Upper lobe of right lung (tissue), 1 donor: ENCODE measurements at regions not wholly inside any gene's neighbourhood (a gene's known extent, or its start where the extent isn't known, plus 50 kb on each side); places are given as distances from the start of the nearest gene placed in this dataset.
A peak's percentile ranks its signal among the peaks of the same experiment; 100 is the strongest.

Experiments used
- ATAC-seq: fragments of 200-7000 bp; cut with Tn5 transposase; one replicate; pipeline ENCODE4 v1.9.1; 2020; ENCODE audit warnings: mild to moderate bottlenecking, moderate library complexity
- DNase-seq: peaks from one replicate; pipeline ENCODE4 v3.0.0-alpha.2; 2020
- H3K27ac ChIP-seq: fragments of 200-600 bp; one replicate; pipeline ENCODE4 v1.8.0; 2022
- H3K27me3 ChIP-seq: fragments of 200-600 bp; one replicate; pipeline ENCODE4 v1.8.0; 2022; ENCODE audit warnings: mild to moderate bottlenecking
- H3K36me3 ChIP-seq: fragments of 200-600 bp; one replicate; pipeline ENCODE4 v1.8.0; 2022
- H3K4me1 ChIP-seq: fragments of 200-600 bp; one replicate; pipeline ENCODE4 v1.8.0; 2022
- H3K4me3 ChIP-seq: fragments of 200-600 bp; one replicate; pipeline ENCODE4 v1.8.0; 2022; ENCODE audit warnings: mild to moderate bottlenecking
- H3K9me3 ChIP-seq: fragments of 200-600 bp; one replicate; pipeline ENCODE4 v1.8.0; 2022
- intact Hi-C: fragments of 100-400 bp; cut with DNase I; formaldehyde crosslinking; loops from one replicate; pipeline ENCODE4 v1.11.0; 2022
- TF ChIP-seq, protein P1 (sequence below): fragments of 200-600 bp; IDR thresholded peaks from one replicate; pipeline ENCODE4 v1.8.0; 2022; ENCODE audit warnings: antibody characterized with exemption
- donor health status: DM: no; HTN: yes; CAD: no; lungs with severe emphysema.

DNA sequence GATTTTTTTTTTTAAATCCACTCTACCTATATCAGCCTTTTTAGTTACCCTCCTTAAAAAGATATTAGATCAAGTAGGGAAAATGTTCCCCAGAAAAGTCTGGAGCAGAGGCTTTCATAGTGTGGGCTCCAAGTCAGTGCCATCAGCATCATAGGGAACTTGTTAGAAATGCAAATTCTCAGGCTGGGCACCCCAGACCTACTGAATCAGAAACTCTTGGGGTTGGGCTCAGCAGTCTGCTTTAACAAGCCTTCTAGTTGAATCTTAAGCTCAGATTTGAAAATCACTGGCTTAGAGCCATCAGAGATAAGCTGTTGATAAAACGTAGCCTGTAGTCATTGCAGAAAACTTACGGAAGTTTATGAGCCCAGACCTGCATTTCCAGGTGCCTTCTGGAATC lies 140.1 kb downstream of the TMEM38B start:
- Histone ChIP-seq H3K4me3 (no peak overlapping the region), H3K27me3 (no peaks in the 10 kb centered on the region), H3K9me3 (no peaks in the 10 kb centered on the region), H3K4me1 (no peaks in the 10 kb centered on the region), H3K36me3 (no peaks in the 10 kb centered on the region), H3K27ac (no peak overlapping the region)
- DNase-seq (no peak), ATAC-seq (no peak)
- intact Hi-C loops: no loop called here
- TF ChIP-seq, protein P1, sequence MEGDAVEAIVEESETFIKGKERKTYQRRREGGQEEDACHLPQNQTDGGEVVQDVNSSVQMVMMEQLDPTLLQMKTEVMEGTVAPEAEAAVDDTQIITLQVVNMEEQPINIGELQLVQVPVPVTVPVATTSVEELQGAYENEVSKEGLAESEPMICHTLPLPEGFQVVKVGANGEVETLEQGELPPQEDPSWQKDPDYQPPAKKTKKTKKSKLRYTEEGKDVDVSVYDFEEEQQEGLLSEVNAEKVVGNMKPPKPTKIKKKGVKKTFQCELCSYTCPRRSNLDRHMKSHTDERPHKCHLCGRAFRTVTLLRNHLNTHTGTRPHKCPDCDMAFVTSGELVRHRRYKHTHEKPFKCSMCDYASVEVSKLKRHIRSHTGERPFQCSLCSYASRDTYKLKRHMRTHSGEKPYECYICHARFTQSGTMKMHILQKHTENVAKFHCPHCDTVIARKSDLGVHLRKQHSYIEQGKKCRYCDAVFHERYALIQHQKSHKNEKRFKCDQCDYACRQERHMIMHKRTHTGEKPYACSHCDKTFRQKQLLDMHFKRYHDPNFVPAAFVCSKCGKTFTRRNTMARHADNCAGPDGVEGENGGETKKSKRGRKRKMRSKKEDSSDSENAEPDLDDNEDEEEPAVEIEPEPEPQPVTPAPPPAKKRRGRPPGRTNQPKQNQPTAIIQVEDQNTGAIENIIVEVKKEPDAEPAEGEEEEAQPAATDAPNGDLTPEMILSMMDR: no peak

- ATAC-seq: no peak
- Histone ChIP-seq H3K36me3 (no peaks in the 10 kb centered on the region), H3K4me1 (no peaks in the 10 kb centered on the region), H3K9me3 (no peaks in the 10 kb centered on the region), H3K4me3 (no peak overlapping the region), H3K27ac (no peak overlapping the region), H3K27me3 (no peaks in the 10 kb centered on the region)
- DNase-seq: no peak
- intact Hi-C loops: no loop called here
- TF ChIP-seq, protein P1: no peak
These were observed 141.4 kb downstream of the TMEM38B start for GRCh38 chr9:105835721-105836120.

- H3K27ac ChIP-seq: no peak overlapping the region
- H3K4me3 ChIP-seq: no peak overlapping the region
- H3K27me3 ChIP-seq: no peaks in the 10 kb centered on the region
- TF ChIP-seq, protein P1: no peak
- H3K4me1 ChIP-seq: no peaks in the 10 kb centered on the region
- DNase-seq (no peak), ATAC-seq (no peak)
- H3K9me3 ChIP-seq: no peaks in the 10 kb centered on the region
- H3K36me3 ChIP-seq: no peaks in the 10 kb centered on the region
- intact Hi-C loops: no loop called here
These were observed 142.8 kb downstream of the TMEM38B start for GRCh38 chr9:105836936-105837660.

DNA sequence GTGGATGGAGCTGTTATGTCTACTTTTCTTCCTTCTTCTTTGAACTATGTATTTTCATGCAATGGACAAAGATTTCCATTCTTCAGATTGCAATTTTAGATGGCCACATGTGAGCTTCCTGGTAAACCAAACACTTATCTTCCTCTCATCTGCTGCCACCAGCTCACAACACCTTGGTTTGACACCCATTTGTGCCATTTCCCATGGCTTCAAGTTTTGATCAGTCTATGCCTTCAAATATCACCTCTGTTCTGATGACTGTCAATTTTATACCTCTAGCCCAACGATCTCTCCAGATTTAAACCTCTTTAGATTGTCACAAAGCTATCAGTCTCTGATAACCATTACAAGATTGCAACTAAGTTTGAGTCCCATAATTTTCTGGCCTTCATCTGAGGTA lies 147.2 kb downstream of the TMEM38B start:
- ATAC-seq: no peak
- no peaks in the 10 kb centered on the region for H3K4me1 ChIP-seq
- H3K9me3 ChIP-seq: no peaks in the 10 kb centered on the region
- no peak overlapping the region for H3K4me3 ChIP-seq
- no peaks in the 10 kb centered on the region for H3K36me3 ChIP-seq
- H3K27ac ChIP-seq: no peak overlapping the region
- intact Hi-C loops: no loop called here
- no peaks in the 10 kb centered on the region for H3K27me3 ChIP-seq
- TF ChIP-seq, protein P1: no peak
- DNase-seq: no peak

DNA sequence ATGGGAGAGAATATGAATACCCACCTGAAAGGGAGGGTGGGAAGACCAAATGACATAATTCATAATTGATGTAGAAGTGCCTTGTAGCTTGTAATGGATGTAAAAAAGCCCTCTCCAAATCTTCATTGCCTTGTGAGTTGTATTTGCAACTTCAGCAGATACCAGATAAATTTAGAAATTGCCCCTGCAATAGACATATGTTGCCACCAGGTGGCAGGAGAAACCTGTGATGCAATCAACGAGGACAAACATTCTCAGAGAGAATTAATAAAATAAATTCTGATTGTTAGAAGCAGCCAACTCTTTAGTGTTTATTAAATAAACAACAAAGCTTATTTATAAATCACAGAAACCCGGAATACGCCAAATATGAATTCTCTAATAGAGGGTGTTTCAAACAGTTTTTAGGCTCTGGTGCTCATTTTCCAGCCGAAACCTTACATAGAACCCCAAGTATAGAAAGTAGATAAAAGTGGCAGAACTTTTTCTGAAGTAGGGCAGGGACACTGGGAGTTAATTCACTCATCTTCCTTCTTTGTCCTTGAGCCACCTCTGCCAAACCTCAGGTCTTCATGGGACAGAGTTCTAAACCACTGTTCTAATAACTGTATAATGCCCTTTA lies 147.8 kb downstream of the TMEM38B start:
- DNase-seq: no peak
- H3K27me3 ChIP-seq: no peaks in the 10 kb centered on the region
- H3K27ac ChIP-seq: no peak overlapping the region
- peak; percentile 32 for ATAC-seq
- no peak overlapping the region for H3K4me3 ChIP-seq
- H3K36me3 ChIP-seq: no peaks in the 10 kb centered on the region
- intact Hi-C loops: no loop called here
- H3K9me3 ChIP-seq: no peaks in the 10 kb centered on the region
- TF ChIP-seq, protein P1: peak; percentile 74
- H3K4me1 ChIP-seq: no peaks in the 10 kb centered on the region
